ENCODE measurements at regions not wholly inside any gene's neighbourhood (a gene's known extent, or its start where the extent isn't known, plus 50 kb on each side); places are given as distances from the start of the nearest gene placed in this dataset.
"Not testable (repeated sequence)": the region's sequence is repeated elsewhere in the genome, so short reads cannot be mapped to it uniquely, and the experiment has no call there.

DNA sequence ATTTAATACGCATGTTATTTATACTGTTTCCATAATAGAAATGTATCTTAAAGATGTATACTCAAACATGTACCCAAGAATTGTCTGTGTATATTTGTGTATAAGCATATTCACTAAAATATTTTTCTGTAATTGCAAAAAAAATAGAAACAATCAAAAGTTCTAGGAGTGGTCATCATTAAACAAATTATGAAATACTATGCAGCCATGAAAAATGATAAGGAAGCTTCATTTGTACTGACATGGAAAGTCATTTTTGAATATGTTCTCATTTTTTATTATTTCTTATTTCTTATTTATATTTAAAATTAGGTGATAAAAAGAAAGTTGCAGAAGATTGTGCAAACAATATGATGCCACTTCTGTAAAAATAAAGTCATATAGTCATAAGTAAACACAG lies 400.0 kb upstream of the AUTS2 start:
- DNase-seq (ENCODE audit: low read depth), result no peak

DNA sequence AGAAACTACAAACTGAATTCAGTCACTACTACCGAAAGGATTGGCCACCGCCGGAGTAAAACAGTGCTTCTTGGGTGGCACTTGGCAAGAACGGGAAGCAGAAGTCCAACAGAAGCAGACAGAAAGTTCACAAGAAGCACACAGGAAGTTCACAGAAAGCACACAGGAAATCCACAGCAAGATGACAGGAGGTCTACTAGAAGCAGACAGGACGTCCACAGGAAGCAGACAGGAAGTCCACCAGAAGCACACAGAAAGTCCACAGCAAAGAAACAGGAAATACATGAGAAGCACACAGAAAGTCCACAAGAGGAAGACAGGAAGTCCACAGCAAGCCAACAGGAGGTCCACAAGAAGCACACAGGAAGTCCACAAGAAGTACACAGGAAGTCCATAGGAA lies 399.2 kb upstream of the AUTS2 start:
- DNase-seq (ENCODE audit: low read depth), result no peak

- DNase-seq (ENCODE audit: low read depth), result no peak
Observed at GRCh38 chr7:69199661-69200060, 398.6 kb upstream of the AUTS2 start.

DNA sequence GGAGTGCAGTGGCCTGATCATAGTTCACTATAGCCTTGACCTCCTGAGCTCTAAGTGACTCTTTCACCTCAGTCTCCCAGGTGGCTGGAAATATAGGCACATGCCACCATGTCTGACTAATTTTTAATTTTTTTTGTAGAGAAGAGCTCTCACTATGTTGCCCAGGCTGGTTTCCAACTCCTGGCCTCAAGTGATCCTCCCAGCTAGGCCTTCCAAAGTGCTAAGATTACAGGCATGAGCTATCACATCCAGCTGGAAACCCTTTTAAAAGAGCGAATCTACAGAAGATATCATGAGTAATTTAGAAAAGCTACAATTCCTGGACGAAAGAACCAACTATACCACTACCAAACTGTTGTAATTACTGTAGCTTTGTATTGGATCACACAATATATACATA lies 394.4 kb upstream of the AUTS2 start:
- DNase-seq (ENCODE audit: low read depth), result no peak

GRCh38 chr7:69204943-69205342 lies 393.3 kb upstream of the AUTS2 start:
- DNase-seq (ENCODE audit: low read depth), result no peak

- no peak for DNase-seq (ENCODE audit: low read depth)
Observed at GRCh38 chr7:69205581-69205980, 392.7 kb upstream of the AUTS2 start.

- no peak for DNase-seq (ENCODE audit: low read depth)
Observed at GRCh38 chr7:69208276-69208675, 390.0 kb upstream of the AUTS2 start.

- no peak for DNase-seq (ENCODE audit: low read depth)
Observed at GRCh38 chr7:69208848-69209247, 389.4 kb upstream of the AUTS2 start.

DNA sequence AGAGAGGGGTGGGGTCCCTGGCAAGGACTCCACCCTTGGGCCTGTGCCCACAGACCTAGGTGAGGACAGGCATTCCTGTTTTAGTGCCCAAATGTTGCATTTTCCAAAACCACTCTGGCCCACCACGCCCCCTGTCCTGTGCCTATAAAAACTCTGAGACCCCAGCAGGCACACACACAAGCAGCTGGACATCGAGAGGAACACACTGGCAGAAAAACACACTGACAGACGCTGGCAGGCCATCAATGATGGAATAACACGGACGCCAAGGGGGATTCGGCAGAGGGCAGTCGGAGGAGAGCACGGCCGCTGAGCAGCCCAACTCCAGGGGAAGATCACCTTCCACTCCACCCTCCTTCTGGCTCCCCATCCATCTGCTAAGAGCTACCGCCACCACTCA lies 386.9 kb upstream of the AUTS2 start:
- DNase-seq (ENCODE audit: low read depth), result no peak

- DNase-seq (ENCODE audit: low read depth), result no peak
Observed at GRCh38 chr7:69211739-69212138, 386.5 kb upstream of the AUTS2 start.

GRCh38 chr7:69213878-69214277 lies 384.4 kb upstream of the AUTS2 start:
- no peak for DNase-seq (ENCODE audit: low read depth)

GRCh38 chr7:69215516-69215915 lies 382.8 kb upstream of the AUTS2 start:
- DNase-seq (ENCODE audit: low read depth), result not testable (repeated sequence)

DNA sequence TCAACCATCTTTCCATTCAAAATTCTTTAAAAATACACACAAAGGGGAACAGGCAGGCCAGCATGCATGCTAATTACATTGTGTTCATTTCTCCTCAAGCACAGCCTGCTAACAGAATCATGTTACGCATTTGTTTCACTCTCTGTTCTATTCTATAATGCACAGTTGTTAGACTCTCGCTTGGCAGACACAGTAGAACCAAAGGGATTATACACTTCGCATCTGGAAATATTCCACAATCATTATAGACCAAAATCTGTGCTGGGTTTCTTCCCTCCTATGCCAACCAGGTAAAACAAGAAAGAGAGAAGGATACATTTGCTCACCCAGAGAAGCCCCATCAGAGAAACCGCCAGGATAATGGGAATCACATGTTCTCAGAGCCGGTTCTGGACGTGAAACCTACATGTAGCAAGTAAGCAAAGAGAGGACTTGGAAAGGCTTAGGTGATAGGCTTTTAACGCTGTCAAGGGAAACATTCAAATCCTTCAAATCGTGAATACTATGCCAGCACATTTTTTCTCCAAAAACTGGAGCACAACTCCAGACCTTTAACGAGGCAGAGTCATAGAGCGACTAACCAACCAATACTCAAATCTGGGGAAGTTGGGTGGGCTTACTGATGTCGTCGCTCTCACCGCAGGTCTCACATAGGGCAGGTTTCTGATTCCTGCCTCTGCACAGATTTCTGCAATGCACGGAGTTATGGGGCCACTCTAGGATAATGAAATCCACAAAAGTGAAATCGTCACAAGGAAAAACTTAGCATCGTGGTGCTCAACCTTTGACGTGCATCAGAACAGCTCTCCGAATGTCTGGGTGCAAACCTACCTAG lies 380.5 kb upstream of the AUTS2 start:
- no peak for DNase-seq (ENCODE audit: low read depth)

- DNase-seq (ENCODE audit: low read depth), result no peak
Observed at GRCh38 chr7:69218576-69218975, 379.7 kb upstream of the AUTS2 start.

GRCh38 chr7:69219381-69219780 lies 378.9 kb upstream of the AUTS2 start:
- no peak for DNase-seq (ENCODE audit: low read depth)

DNA sequence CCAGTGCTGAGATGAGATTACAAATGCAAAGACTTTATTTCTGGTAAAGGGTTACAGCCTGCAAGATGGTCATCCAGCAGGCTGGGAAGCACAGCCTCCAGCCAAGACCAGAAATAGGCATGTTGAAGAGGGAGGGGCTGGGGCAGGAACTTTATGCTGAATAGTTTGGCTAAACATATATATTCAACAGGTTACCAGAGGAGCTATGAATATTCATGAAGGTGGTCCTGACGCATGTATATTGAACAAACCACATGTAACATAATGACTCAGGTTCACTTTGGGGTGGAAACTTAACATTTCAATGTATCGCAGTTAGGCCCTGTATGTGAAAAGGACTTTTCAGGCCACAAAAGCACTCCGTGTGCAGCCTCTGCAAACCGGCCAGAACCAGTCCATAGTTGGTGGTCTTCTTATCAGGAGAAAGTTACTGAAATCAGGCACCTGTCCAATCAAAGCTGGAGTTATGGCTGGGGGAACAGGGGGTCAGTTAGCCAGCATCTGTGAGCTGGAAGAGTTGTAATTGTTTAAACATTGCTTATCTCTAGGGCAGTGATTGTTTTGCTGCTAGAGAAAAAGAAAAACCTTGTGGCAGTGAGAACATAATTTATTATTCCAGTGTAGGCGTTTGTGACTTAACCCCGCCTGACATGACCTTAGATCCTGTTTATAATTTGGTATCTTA lies 372.9 kb upstream of the AUTS2 start:
- no peak for DNase-seq (ENCODE audit: low read depth)

GRCh38 chr7:69228212-69228811 lies 370.0 kb upstream of the AUTS2 start:
- no peak for DNase-seq (ENCODE audit: low read depth)

GRCh38 chr7:69232445-69233376 lies 365.6 kb upstream of the AUTS2 start:
- no peak for DNase-seq (ENCODE audit: low read depth)

DNA sequence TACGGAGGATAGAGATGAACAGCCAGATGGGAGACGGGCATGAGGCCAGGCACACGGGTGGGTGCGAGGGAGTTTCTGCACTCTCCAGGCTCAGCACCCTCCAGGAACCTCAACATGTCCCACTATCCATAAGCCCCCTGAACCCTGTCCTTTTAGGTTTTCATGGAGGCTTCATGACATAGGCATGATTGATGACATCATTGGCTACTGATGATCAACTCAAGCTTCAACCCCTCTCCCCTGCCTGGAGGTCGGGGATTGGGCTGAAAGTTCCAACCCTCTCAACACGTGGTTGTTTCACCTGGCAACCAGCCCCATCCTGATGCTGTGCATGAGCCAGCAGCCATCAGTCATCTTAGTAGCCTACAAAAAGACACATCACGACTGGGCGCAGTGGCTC lies 360.7 kb upstream of the AUTS2 start:
- no peak for DNase-seq (ENCODE audit: low read depth)

DNA sequence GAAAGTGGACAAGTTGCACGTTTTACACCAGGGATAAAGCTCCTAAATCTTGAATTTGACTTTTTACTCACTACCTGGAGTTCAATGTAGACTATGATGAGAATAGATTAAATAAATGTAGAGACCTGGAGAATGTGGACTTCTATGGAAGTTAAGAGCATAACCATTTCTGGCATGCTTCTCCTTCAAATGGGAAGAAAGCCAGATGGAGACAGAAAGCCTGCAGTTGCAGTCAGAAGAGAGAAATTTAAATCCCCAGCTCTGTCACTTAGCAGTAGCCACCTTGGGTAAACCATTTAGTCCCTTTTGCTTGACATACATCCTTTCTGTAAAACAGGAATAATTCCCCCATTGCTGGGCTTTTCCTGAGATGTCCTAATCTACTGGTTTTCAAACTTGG lies 355.3 kb upstream of the AUTS2 start:
- no peak for DNase-seq (ENCODE audit: low read depth)

DNA sequence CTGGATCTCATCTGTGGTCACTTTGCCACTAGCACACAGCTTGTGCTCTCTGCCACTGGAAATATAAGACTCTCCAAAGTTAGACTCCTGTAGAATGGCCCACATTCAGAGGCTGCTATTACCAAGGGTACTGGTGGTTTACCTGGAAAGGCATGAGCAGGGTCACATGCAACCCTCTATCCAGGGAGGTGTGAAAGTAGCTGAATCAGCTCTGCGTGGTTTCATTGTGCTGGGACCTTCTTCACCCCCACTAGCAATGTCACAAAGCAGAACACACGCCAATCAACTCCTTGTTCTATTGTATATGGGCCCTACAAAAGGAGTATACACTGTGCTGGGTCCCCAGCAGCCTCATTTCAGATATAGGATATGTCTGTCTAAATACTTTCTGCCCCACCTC lies 353.6 kb upstream of the AUTS2 start:
- no peak for DNase-seq (ENCODE audit: low read depth)

- no peak for DNase-seq (ENCODE audit: low read depth)
Observed at GRCh38 chr7:69245646-69246045, 352.6 kb upstream of the AUTS2 start.

Data from stimulated activated CD8-positive, alpha-beta memory T cell treated with anti-CD3 and anti-CD28 coated beads, Interleukin-15, amount 100 ng/mL, for 1 hour (primary cell).